ENCODE measurements at regions not wholly inside any gene's neighbourhood (a gene's known extent, or its start where the extent isn't known, plus 50 kb on each side); places are given as distances from the start of the nearest gene placed in this dataset.

DNA sequence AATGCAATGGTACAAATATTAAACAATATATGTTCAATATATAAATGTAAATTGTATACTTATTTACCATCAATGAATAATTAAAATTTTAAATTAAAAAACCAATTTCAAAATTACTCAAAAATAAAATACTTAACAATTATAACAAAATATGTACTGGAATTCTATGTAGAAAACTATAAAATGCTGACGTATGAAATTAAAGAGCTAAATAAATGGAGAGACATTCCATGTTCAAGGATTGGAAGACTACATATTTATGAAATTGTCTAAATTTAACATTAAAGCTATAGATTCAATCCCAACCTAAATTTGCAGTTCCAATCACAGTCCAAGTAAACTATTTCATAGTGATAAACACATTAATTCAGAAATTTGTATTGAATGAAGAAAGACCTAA, 1522.4 kb downstream of the SI start:
- TF ChIP-seq, protein P1, sequence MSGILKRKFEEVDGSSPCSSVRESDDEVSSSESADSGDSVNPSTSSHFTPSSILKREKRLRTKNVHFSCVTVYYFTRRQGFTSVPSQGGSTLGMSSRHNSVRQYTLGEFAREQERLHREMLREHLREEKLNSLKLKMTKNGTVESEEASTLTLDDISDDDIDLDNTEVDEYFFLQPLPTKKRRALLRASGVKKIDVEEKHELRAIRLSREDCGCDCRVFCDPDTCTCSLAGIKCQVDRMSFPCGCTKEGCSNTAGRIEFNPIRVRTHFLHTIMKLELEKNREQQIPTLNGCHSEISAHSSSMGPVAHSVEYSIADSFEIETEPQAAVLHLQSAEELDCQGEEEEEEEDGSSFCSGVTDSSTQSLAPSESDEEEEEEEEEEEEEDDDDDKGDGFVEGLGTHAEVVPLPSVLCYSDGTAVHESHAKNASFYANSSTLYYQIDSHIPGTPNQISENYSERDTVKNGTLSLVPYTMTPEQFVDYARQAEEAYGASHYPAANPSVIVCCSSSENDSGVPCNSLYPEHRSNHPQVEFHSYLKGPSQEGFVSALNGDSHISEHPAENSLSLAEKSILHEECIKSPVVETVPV (CRISPR knock-in tag; IDR thresholded peaks at IDR 0.05), result no peak
- TF ChIP-seq OSR1 (CRISPR knock-in tag; IDR thresholded peaks at IDR 0.05), result no peak
- TF ChIP-seq, protein P2, sequence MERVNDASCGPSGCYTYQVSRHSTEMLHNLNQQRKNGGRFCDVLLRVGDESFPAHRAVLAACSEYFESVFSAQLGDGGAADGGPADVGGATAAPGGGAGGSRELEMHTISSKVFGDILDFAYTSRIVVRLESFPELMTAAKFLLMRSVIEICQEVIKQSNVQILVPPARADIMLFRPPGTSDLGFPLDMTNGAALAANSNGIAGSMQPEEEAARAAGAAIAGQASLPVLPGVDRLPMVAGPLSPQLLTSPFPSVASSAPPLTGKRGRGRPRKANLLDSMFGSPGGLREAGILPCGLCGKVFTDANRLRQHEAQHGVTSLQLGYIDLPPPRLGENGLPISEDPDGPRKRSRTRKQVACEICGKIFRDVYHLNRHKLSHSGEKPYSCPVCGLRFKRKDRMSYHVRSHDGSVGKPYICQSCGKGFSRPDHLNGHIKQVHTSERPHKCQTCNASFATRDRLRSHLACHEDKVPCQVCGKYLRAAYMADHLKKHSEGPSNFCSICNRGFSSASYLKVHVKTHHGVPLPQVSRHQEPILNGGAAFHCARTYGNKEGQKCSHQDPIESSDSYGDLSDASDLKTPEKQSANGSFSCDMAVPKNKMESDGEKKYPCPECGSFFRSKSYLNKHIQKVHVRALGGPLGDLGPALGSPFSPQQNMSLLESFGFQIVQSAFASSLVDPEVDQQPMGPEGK (CRISPR knock-in tag; IDR thresholded peaks at IDR 0.05; ENCODE audit: borderline replicate concordance), result no peak
- no peak for TF ChIP-seq ISL1 (CRISPR knock-in tag; IDR thresholded peaks at IDR 0.05)
- TF ChIP-seq ZFP3 (CRISPR knock-in tag; IDR thresholded peaks at IDR 0.05), result no peak
- TF ChIP-seq BACH2 (CRISPR knock-in tag; IDR thresholded peaks at IDR 0.05; ENCODE audit: borderline replicate concordance), result no peak
- no peak for TF ChIP-seq CSDC2 (CRISPR knock-in tag; IDR thresholded peaks at IDR 0.05)
- no peak for TF ChIP-seq RARB (CRISPR knock-in tag; IDR thresholded peaks at IDR 0.05)
